Parathyroid adenoma (tissue), 2 donors: ENCODE measurements at regions not wholly inside any gene's neighbourhood (a gene's known extent, or its start where the extent isn't known, plus 50 kb on each side); places are given as distances from the start of the nearest gene placed in this dataset.

Experiments
- H2AFZ ChIP-seq: fragments of 300-600 bp; sonication (generic); one replicate; pipeline ENCODE4 v1.7.0; 2017; ENCODE audit warnings: antibody characterized with exemption, mild to moderate bottlenecking
- H3K27ac ChIP-seq: fragments of 300-600 bp; sonication (generic); one replicate; pipeline ENCODE4 v1.7.0; 2017
- H3K27me3 ChIP-seq: fragments of 300-600 bp; sonication (generic); one replicate; pipeline ENCODE4 v1.7.0; 2017; ENCODE audit warnings: low read length; ENCODE audit not compliant: control insufficient read depth, insufficient read depth
- H3K36me3 ChIP-seq: fragments of 300-600 bp; sonication (generic); one replicate; pipeline ENCODE4 v1.7.0; 2017; ENCODE audit warnings: low read length; ENCODE audit not compliant: control insufficient read depth, insufficient read depth
- H3K4me1 ChIP-seq: fragments of 300-600 bp; sonication (generic); one replicate; pipeline ENCODE4 v1.7.0; 2017; ENCODE audit warnings: control low read depth
- H3K4me2 ChIP-seq: fragments of 300-600 bp; sonication (generic); one replicate; pipeline ENCODE4 v1.7.0; 2017; ENCODE audit warnings: low read length
- H3K4me3 ChIP-seq: fragments of 300-600 bp; sonication (generic); one replicate; pipeline ENCODE4 v1.7.0; 2017; ENCODE audit warnings: low read depth, low read length
- H3K79me2 ChIP-seq: fragments of 300-600 bp; sonication (generic); one replicate; pipeline ENCODE4 v1.7.0; 2017; ENCODE audit warnings: control low read depth
- H3K9ac ChIP-seq: fragments of 300-600 bp; sonication (generic); one replicate; pipeline ENCODE4 v1.7.0; 2017; ENCODE audit warnings: mild to moderate bottlenecking
- H3K9me3 ChIP-seq: fragments of 300-600 bp; sonication (generic); one replicate; pipeline ENCODE4 v1.7.0; 2017; ENCODE audit warnings: low read length; ENCODE audit not compliant: control insufficient read depth
- CTCF ChIP-seq: fragments of 300-600 bp; sonication (generic); IDR thresholded peaks from one replicate; pipeline ENCODE4 v1.7.0; 2017; ENCODE audit warnings: antibody characterized with exemption, mild to moderate bottlenecking
- donor health status: primary hyperparathyroidism.

- Histone ChIP-seq H3K27ac (no peak overlapping the region), H3K9ac (no peak overlapping the region)
These were observed 388.0 kb downstream of the PLPP3 start for GRCh38 chr1:56191369-56191768.

GRCh38 chr1:56190806-56191365 lies 388.5 kb downstream of the PLPP3 start:
- Histone ChIP-seq H2AFZ (no peak overlapping the region), H3K4me1 (no peaks in the 10 kb centered on the region), H3K27ac (no peak overlapping the region), H3K4me2 (no peak overlapping the region), H3K27me3 (no peaks in the 10 kb centered on the region), H3K36me3 (no peaks in the 10 kb centered on the region), H3K9ac (no peak overlapping the region), H3K79me2 (no peaks in the 10 kb centered on the region), H3K9me3 (no peaks in the 10 kb centered on the region), H3K4me3 (no peak overlapping the region)
- no peak for TF ChIP-seq CTCF

More at GRCh38 chr1:56191369-56191768, 388.0 kb downstream of the PLPP3 start:
- Histone ChIP-seq H3K9me3 (no peaks in the 10 kb centered on the region), H2AFZ (no peak overlapping the region), H3K27me3 (no peaks in the 10 kb centered on the region), H3K79me2 (no peaks in the 10 kb centered on the region), H3K4me2 (no peak overlapping the region), H3K4me3 (no peak overlapping the region), H3K36me3 (no peaks in the 10 kb centered on the region), H3K4me1 (no peaks in the 10 kb centered on the region)
- no peak for TF ChIP-seq CTCF

- Histone ChIP-seq H3K4me3 (no peak overlapping the region), H3K36me3 (no peaks in the 10 kb centered on the region)
- no peak for TF ChIP-seq CTCF
These were observed 389.2 kb downstream of the PLPP3 start for GRCh38 chr1:56189946-56190805.

GRCh38 chr1:56189454-56189853 lies 389.9 kb downstream of the PLPP3 start:
- H3K27ac ChIP-seq, result no peak overlapping the region
- no peaks in the 10 kb centered on the region for H3K27me3 ChIP-seq
- H2AFZ ChIP-seq, result no peak overlapping the region
- no peak overlapping the region for H3K4me2 ChIP-seq
- H3K4me1 ChIP-seq, result no peaks in the 10 kb centered on the region
- no peaks in the 10 kb centered on the region for H3K79me2 ChIP-seq
- no peak overlapping the region for H3K4me3 ChIP-seq
- H3K36me3 ChIP-seq, result no peaks in the 10 kb centered on the region
- H3K9ac ChIP-seq, result no peak overlapping the region
- no peak for TF ChIP-seq CTCF
- H3K9me3 ChIP-seq, result no peaks in the 10 kb centered on the region

More at GRCh38 chr1:56189946-56190805, 389.2 kb downstream of the PLPP3 start:
- Histone ChIP-seq H3K4me2 (no peak overlapping the region), H3K27me3 (no peaks in the 10 kb centered on the region), H2AFZ (no peak overlapping the region), H3K9ac (no peak overlapping the region), H3K4me1 (no peaks in the 10 kb centered on the region), H3K27ac (no peak overlapping the region), H3K9me3 (no peaks in the 10 kb centered on the region), H3K79me2 (no peaks in the 10 kb centered on the region)
